ENCODE measurements at regions not wholly inside any gene's neighbourhood (a gene's known extent, or its start where the extent isn't known, plus 50 kb on each side); places are given as distances from the start of the nearest gene placed in this dataset.

DNA sequence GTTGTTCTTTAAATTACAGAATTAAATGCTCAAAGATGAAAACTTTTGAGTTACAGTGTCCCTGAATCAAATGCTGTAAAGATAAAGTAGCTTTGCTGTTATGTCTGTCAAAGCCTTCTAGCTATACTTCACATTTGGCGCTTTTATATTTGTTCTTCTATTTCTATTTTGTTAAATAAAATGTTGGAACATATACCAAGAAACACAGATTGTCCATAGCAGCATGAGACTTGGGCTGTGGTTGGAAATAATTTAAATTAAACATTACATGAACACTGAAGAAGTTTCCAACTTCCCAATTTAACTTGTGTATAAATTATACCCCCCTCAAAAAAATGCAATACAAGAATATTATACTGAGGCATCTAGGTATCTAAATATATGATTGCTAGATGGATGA lies 249.8 kb downstream of the NR2F1-AS1 start:
- no peak overlapping the region for H3K4me3 ChIP-seq (replicated peaks; ENCODE audit: insufficient read depth, low read length)
- no peaks in the 10 kb centered on the region for H3K27me3 ChIP-seq (ENCODE audit: insufficient read depth, poor library complexity, severe bottlenecking)
- no peak overlapping the region for H3K27ac ChIP-seq (replicated peaks)
- no peak for DNase-seq (ENCODE audit: low read depth in 1 of 2, low spot score in 1 of 2)
- TF ChIP-seq POLR2AphosphoS5 (IDR thresholded peaks at IDR 0.05; ENCODE audit: low read depth) (no peak), GABPA (IDR thresholded peaks at IDR 0.05; ENCODE audit: low read depth) (no peak), SPI1 (IDR thresholded peaks at IDR 0.05; ENCODE audit: borderline replicate concordance, low read depth) (no peak)
- TF ChIP-seq, protein P1, sequence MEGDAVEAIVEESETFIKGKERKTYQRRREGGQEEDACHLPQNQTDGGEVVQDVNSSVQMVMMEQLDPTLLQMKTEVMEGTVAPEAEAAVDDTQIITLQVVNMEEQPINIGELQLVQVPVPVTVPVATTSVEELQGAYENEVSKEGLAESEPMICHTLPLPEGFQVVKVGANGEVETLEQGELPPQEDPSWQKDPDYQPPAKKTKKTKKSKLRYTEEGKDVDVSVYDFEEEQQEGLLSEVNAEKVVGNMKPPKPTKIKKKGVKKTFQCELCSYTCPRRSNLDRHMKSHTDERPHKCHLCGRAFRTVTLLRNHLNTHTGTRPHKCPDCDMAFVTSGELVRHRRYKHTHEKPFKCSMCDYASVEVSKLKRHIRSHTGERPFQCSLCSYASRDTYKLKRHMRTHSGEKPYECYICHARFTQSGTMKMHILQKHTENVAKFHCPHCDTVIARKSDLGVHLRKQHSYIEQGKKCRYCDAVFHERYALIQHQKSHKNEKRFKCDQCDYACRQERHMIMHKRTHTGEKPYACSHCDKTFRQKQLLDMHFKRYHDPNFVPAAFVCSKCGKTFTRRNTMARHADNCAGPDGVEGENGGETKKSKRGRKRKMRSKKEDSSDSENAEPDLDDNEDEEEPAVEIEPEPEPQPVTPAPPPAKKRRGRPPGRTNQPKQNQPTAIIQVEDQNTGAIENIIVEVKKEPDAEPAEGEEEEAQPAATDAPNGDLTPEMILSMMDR (IDR thresholded peaks at IDR 0.05; ENCODE audit: insufficient read depth, low read length) = no peak
- TF ChIP-seq, protein P2, sequence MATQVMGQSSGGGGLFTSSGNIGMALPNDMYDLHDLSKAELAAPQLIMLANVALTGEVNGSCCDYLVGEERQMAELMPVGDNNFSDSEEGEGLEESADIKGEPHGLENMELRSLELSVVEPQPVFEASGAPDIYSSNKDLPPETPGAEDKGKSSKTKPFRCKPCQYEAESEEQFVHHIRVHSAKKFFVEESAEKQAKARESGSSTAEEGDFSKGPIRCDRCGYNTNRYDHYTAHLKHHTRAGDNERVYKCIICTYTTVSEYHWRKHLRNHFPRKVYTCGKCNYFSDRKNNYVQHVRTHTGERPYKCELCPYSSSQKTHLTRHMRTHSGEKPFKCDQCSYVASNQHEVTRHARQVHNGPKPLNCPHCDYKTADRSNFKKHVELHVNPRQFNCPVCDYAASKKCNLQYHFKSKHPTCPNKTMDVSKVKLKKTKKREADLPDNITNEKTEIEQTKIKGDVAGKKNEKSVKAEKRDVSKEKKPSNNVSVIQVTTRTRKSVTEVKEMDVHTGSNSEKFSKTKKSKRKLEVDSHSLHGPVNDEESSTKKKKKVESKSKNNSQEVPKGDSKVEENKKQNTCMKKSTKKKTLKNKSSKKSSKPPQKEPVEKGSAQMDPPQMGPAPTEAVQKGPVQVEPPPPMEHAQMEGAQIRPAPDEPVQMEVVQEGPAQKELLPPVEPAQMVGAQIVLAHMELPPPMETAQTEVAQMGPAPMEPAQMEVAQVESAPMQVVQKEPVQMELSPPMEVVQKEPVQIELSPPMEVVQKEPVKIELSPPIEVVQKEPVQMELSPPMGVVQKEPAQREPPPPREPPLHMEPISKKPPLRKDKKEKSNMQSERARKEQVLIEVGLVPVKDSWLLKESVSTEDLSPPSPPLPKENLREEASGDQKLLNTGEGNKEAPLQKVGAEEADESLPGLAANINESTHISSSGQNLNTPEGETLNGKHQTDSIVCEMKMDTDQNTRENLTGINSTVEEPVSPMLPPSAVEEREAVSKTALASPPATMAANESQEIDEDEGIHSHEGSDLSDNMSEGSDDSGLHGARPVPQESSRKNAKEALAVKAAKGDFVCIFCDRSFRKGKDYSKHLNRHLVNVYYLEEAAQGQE (IDR thresholded peaks at IDR 0.05; ENCODE audit: insufficient replicate concordance, low read depth) = no peak

DNA sequence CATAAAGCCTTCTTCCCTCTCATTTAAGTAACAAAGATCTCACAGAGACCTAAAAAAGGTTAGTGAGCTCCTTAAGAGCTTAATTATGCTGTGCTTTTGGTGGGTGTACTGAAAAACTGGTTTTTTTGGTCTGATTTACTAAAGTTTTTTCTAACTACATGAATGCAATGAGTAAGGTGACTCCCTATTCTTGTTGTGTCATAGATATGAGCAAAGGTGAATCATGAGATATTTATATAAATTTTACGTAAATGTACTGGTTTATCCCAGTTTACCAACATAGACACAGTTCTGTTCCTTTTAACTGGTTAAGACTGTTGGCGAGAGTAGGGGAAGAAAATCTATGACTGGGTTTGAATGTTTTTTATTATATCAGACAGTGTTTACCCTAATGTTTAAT lies 250.5 kb downstream of the NR2F1-AS1 start:
- Histone ChIP-seq H3K27ac (replicated peaks) (no peak overlapping the region), H3K27me3 (ENCODE audit: insufficient read depth, poor library complexity, severe bottlenecking) (no peaks in the 10 kb centered on the region), H3K4me3 (replicated peaks; ENCODE audit: insufficient read depth, low read length) (no peak overlapping the region)
- TF ChIP-seq SPI1 (IDR thresholded peaks at IDR 0.05; ENCODE audit: borderline replicate concordance, low read depth) = no peak
- no peak for TF ChIP-seq GABPA (IDR thresholded peaks at IDR 0.05; ENCODE audit: low read depth)
- TF ChIP-seq, protein P2 (IDR thresholded peaks at IDR 0.05; ENCODE audit: insufficient replicate concordance, low read depth) = no peak
- TF ChIP-seq POLR2AphosphoS5 (IDR thresholded peaks at IDR 0.05; ENCODE audit: low read depth) = no peak
- TF ChIP-seq, protein P1 (IDR thresholded peaks at IDR 0.05; ENCODE audit: insufficient read depth, low read length) = no peak
- DNase-seq (ENCODE audit: low read depth in 1 of 2, low spot score in 1 of 2) = no peak

DNA sequence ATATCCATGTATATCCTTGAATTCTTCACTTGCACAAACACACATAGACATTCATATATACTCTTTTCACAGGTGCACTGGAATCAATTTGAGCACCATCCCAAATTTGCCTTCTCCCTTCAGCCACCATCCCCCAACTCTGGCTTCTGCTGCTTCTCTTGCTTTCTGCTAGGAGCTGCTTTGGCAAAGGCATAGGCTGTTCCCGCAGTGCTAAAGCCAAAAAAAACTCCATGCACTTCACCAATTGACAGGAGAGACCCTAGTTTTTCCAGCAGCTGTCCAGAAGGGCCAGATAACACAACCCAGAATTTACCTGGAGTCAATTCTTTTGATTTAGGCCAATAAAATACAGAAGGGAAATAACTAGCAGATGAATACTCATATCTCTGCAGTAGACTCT lies 251.3 kb downstream of the NR2F1-AS1 start:
- Histone ChIP-seq H3K27me3 (ENCODE audit: insufficient read depth, poor library complexity, severe bottlenecking) (no peaks in the 10 kb centered on the region), H3K4me3 (replicated peaks; ENCODE audit: insufficient read depth, low read length) (no peak overlapping the region), H3K27ac (replicated peaks) (no peak overlapping the region)
- DNase-seq (ENCODE audit: low read depth in 1 of 2, low spot score in 1 of 2) = no peak
- TF ChIP-seq, protein P1 (IDR thresholded peaks at IDR 0.05; ENCODE audit: insufficient read depth, low read length) = no peak
- TF ChIP-seq GABPA (IDR thresholded peaks at IDR 0.05; ENCODE audit: low read depth) = no peak
- TF ChIP-seq, protein P2 (IDR thresholded peaks at IDR 0.05; ENCODE audit: insufficient replicate concordance, low read depth) = no peak
- TF ChIP-seq POLR2AphosphoS5 (IDR thresholded peaks at IDR 0.05; ENCODE audit: low read depth) = no peak
- no peak for TF ChIP-seq SPI1 (IDR thresholded peaks at IDR 0.05; ENCODE audit: borderline replicate concordance, low read depth)

All from HL-60 (cell line).